Loucy (cell line): ENCODE measurements at regions not wholly inside any gene's neighbourhood (a gene's known extent, or its start where the extent isn't known, plus 50 kb on each side); places are given as distances from the start of the nearest gene placed in this dataset.

Experiments used
- H2AFZ ChIP-seq: fragments of 200-600 bp; sonication (generic); 2 replicates; pipeline ENCODE4 v1.6.0; 2016; ENCODE audit warnings: antibody characterized with exemption, mild to moderate bottlenecking, low read length, moderate library complexity
- H3F3A ChIP-seq: fragments of 200-600 bp; 2 replicates; pipeline ENCODE4 v1.6.0; 2016; ENCODE audit warnings: antibody characterized with exemption, low read depth, mild to moderate bottlenecking
- H3K27me3 ChIP-seq: fragments of 200-600 bp; sonication (generic); 2 replicates; pipeline ENCODE4 v1.6.1; 2014; ENCODE audit warnings: low read length, mild to moderate bottlenecking; ENCODE audit not compliant: insufficient read depth, poor library complexity, severe bottlenecking
- H3K36me3 ChIP-seq: fragments of 200-600 bp; sonication (generic); 2 replicates; pipeline ENCODE4 v1.6.1; 2016; ENCODE audit warnings: low read length; ENCODE audit not compliant: insufficient read depth
- H3K4me1 ChIP-seq: fragments of 200-600 bp; sonication (generic); 2 replicates; pipeline ENCODE4 v1.5.1; 2014; ENCODE audit warnings: low read length, mild to moderate bottlenecking; ENCODE audit not compliant: insufficient read depth, poor library complexity, severe bottlenecking
- H3K4me2 ChIP-seq: fragments of 200-600 bp; sonication (generic); 2 replicates; pipeline ENCODE4 v1.6.0; 2014; ENCODE audit warnings: antibody characterized with exemption, low read length, low read depth, mild to moderate bottlenecking; ENCODE audit not compliant: poor library complexity, severe bottlenecking
- H3K4me3 ChIP-seq: fragments of 200-600 bp; sonication (generic); 2 replicates; pipeline ENCODE4 v1.5.1; 2014; ENCODE audit warnings: low read length, mild to moderate bottlenecking, mixed read lengths; ENCODE audit not compliant: poor library complexity, severe bottlenecking
- H3K79me2 ChIP-seq: fragments of 200-600 bp; sonication (generic); 2 replicates; pipeline ENCODE4 v1.6.1; 2014; ENCODE audit warnings: low read length; ENCODE audit not compliant: insufficient read depth
- H3K9ac ChIP-seq: fragments of 200-600 bp; sonication (generic); 2 replicates; pipeline ENCODE4 v1.6.0; 2014; ENCODE audit warnings: mild to moderate bottlenecking, low read depth, low read length, moderate library complexity; ENCODE audit not compliant: poor library complexity, severe bottlenecking
- H3K9me2 ChIP-seq: fragments of 200-600 bp; sonication (generic); replicated peaks from 2 replicates; pipeline ENCODE4 v1.6.1; 2016; ENCODE audit warnings: low read depth, low read length, mixed read lengths
- H3K9me3 ChIP-seq: fragments of 200-600 bp; sonication (generic); 2 replicates; pipeline ENCODE4 v1.6.1; 2014; ENCODE audit warnings: mild to moderate bottlenecking, antibody characterized with exemption, low read length, low read depth; ENCODE audit not compliant: insufficient read depth
- H4K20me1 ChIP-seq: fragments of 200-600 bp; sonication (generic); 2 replicates; pipeline ENCODE4 v1.6.0; 2014; ENCODE audit warnings: antibody characterized with exemption, low read length, mild to moderate bottlenecking; ENCODE audit not compliant: insufficient read depth, poor library complexity, severe bottlenecking
- EZH2phosphoT487 ChIP-seq: fragments of 200-600 bp; IDR thresholded peaks from 2 replicates; pipeline ENCODE4 v1.6.1; 2018; ENCODE audit warnings: antibody characterized with exemption, mild to moderate bottlenecking, moderate library complexity, borderline replicate concordance
- TF ChIP-seq, protein P1 (sequence below): fragments of 200-600 bp; sonication (generic); conservative IDR thresholded peaks from 2 replicates; pipeline ENCODE4 v1.5.1; 2014; ENCODE audit warnings: mild to moderate bottlenecking, antibody characterized with exemption, low read length

DNA sequence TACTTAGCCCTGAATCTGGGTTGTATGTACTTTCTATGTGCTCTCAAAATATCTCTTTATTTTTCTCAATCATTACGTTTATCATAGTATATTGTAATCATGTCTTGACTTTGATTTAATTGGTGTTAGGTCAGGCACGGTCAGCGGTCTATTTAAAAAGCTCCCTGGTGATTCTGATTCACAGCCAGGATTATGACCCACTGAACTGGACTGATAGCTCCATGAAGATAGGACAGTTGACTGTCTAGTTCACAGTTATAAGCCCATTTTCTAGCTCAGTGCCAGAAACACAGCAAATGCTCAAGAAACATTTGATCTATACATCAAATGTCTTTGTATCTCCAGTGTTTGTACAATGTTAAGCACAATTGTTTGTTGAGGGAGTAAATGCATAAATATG lies 111.5 kb upstream of the CCN2 start:
- no peak overlapping the region for H3K4me2 ChIP-seq
- H3K27me3 ChIP-seq: no peaks in the 10 kb centered on the region
- H4K20me1 ChIP-seq: no peaks in the 10 kb centered on the region
- H3K36me3 ChIP-seq: no peaks in the 10 kb centered on the region
- no peak overlapping the region for H3K9ac ChIP-seq
- no peaks in the 10 kb centered on the region for H3F3A ChIP-seq
- no peaks in the 10 kb centered on the region for H3K9me2 ChIP-seq
- no peak overlapping the region; the same call in 1 of the 2 replicates for H2AFZ ChIP-seq
- no peaks in the 10 kb centered on the region for H3K9me3 ChIP-seq
- no peaks in the 10 kb centered on the region for H3K79me2 ChIP-seq
- TF ChIP-seq, protein P1, sequence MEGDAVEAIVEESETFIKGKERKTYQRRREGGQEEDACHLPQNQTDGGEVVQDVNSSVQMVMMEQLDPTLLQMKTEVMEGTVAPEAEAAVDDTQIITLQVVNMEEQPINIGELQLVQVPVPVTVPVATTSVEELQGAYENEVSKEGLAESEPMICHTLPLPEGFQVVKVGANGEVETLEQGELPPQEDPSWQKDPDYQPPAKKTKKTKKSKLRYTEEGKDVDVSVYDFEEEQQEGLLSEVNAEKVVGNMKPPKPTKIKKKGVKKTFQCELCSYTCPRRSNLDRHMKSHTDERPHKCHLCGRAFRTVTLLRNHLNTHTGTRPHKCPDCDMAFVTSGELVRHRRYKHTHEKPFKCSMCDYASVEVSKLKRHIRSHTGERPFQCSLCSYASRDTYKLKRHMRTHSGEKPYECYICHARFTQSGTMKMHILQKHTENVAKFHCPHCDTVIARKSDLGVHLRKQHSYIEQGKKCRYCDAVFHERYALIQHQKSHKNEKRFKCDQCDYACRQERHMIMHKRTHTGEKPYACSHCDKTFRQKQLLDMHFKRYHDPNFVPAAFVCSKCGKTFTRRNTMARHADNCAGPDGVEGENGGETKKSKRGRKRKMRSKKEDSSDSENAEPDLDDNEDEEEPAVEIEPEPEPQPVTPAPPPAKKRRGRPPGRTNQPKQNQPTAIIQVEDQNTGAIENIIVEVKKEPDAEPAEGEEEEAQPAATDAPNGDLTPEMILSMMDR: no peak
- no peak for TF ChIP-seq EZH2phosphoT487
- H3K4me1 ChIP-seq: peaks cover 26% of the 10 kb centered on the region
- no peak overlapping the region for H3K4me3 ChIP-seq

DNA sequence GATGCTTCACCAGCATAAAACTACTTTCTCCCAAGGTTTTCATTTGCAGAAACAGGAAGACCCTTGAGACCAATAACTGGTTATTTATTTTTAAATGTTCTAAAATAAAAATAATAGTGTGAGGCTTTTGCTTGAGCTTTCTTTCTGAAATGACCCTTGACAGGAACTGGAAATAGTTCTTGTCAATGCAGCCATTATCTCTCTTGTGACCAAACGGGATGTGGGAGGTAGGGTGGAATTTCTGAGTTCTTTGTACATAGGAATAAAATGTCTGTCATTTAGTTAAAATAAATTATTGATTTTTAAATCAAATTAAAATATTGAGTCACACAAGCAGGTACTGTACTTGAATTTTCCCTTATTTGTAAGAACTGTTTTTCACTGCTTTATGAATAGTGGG lies 110.2 kb upstream of the CCN2 start:
- Histone ChIP-seq H4K20me1 (no peaks in the 10 kb centered on the region), H2AFZ (no peak overlapping the region), H3K4me1 (peaks cover 18% of the 10 kb centered on the region), H3K4me2 (no peak overlapping the region), H3K4me3 (no peak overlapping the region), H3K79me2 (no peaks in the 10 kb centered on the region), H3K36me3 (no peaks in the 10 kb centered on the region), H3K9me2 (no peaks in the 10 kb centered on the region), H3F3A (no peaks in the 10 kb centered on the region), H3K9me3 (no peaks in the 10 kb centered on the region), H3K27me3 (no peaks in the 10 kb centered on the region), H3K9ac (no peak overlapping the region)
- TF ChIP-seq EZH2phosphoT487: no peak
- TF ChIP-seq, protein P1: no peak

GRCh38 chr6:132060591-132060990 lies 109.4 kb upstream of the CCN2 start:
- TF ChIP-seq, protein P1: no peak
- TF ChIP-seq EZH2phosphoT487: no peak
- H3K9ac ChIP-seq: no peak overlapping the region
- no peaks in the 10 kb centered on the region for H3F3A ChIP-seq

More at GRCh38 chr6:132060591-132060990, 109.4 kb upstream of the CCN2 start:
- H3K9me3 ChIP-seq: no peaks in the 10 kb centered on the region
- H3K4me3 ChIP-seq: no peak overlapping the region
- no peaks in the 10 kb centered on the region for H3K36me3 ChIP-seq
- no peaks in the 10 kb centered on the region for H3K27me3 ChIP-seq
- H3K4me2 ChIP-seq: no peak overlapping the region
- peaks cover 18% of the 10 kb centered on the region for H3K4me1 ChIP-seq
- no peaks in the 10 kb centered on the region for H3K9me2 ChIP-seq
- H3K79me2 ChIP-seq: no peaks in the 10 kb centered on the region
- no peaks in the 10 kb centered on the region for H4K20me1 ChIP-seq
- H2AFZ ChIP-seq: no peak overlapping the region
